ENCODE measurements at regions not wholly inside any gene's neighbourhood (a gene's known extent, or its start where the extent isn't known, plus 50 kb on each side); places are given as distances from the start of the nearest gene placed in this dataset.

DNA sequence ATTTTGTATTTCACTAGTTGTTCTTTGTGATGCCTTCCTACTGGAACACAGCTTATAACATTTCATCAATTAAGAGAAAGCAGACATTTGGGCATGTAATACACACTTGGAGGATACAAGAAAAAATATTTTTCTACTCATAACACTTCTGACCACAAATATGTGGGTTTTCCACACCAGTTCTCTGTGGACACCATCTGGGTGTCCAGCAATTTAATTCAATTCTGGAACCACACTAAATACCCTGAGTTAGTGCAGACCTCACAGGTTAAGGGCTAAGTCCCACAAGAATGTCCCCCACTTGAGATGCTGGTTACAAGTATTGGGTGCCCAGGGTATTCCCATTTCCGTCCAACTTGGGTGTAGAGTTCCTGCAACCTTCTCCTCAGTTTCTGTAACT, 91.1 kb upstream of the SKOR2 start:
- Mint-ChIP-seq H3K4me3 (no peak overlapping the region), H3K9me3 (no peaks in the 10 kb centered on the region), H3K36me3 (no peaks in the 10 kb centered on the region), H3K27ac (no peak overlapping the region), H3K4me1 (no peaks in the 10 kb centered on the region), H3K27me3 (peaks cover 1 to 3% of the 10 kb centered on the region in 2 donors)
- no peak overlapping the region for H3K4me3 ChIP-seq (ENCODE audit: control insufficient read depth in 1 of 2, extremely low read depth in 1 of 2, low read length in 1 of 2)
- DNase-seq (no peak), ATAC-seq (replicated peaks in 1 of 4) (no peak)
- WGBS (ENCODE audit: insufficient coverage): no CpG with 5 or more reads among the region's 1 CpG
- H3K27me3 ChIP-seq (replicated peaks in 1 of 2; ENCODE audit: control insufficient read depth in 2 of 2, extremely low read depth in 1 of 2, insufficient read depth in 2 of 2, low read length in 1 of 2): peaks cover 0 to under 1% of the 10 kb centered on the region in 2 experiments
- no peak overlapping the region for H3K27ac ChIP-seq (ENCODE audit: low read length)
- H3K9me3 ChIP-seq: no peaks in the 10 kb centered on the region
- POLR2A ChIA-PET: no interaction called here
- CTCF ChIA-PET: no interaction called here
- H3K36me3 ChIP-seq (ENCODE audit: control insufficient read depth in 2 of 2, extremely low read depth in 1 of 2, insufficient read depth in 1 of 2, low read length in 1 of 2): no peaks in the 10 kb centered on the region
- H3K4me1 ChIP-seq (ENCODE audit: control insufficient read depth in 1 of 2, extremely low read depth in 1 of 2, insufficient read depth in 2 of 2, low read length in 2 of 2): no peaks in the 10 kb centered on the region

DNA sequence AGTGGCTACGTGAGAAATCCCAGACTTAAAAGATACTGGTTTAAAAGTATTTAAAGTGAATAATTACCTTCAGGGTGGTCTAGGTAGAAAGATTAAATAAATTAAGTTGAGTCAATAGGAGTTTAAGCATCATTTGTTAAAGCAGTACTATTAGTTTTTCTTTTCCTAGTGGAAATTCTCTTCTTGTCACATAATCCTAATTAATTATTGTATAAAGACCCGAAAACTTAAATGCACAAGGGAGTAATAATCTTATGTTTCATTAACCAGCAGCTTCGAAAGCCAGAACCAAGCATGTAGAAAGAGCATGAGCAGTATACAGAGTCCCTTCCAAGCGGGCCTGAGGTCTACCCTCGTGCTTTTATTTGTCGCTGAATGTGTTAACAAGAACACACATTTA, 90.2 kb upstream of the SKOR2 start:
- no peaks in the 10 kb centered on the region for H3K9me3 Mint-ChIP-seq
- Histone ChIP-seq H3K36me3 (ENCODE audit: control insufficient read depth in 2 of 2, extremely low read depth in 1 of 2, insufficient read depth in 1 of 2, low read length in 1 of 2) (no peaks in the 10 kb centered on the region), H3K4me3 (ENCODE audit: control insufficient read depth in 1 of 2, extremely low read depth in 1 of 2, low read length in 1 of 2) (no peak overlapping the region), H3K9me3 (no peaks in the 10 kb centered on the region), H3K4me1 (ENCODE audit: control insufficient read depth in 1 of 2, extremely low read depth in 1 of 2, insufficient read depth in 2 of 2, low read length in 2 of 2) (no peaks in the 10 kb centered on the region), H3K27ac (ENCODE audit: low read length) (no peak overlapping the region), H3K27me3 (replicated peaks in 1 of 2; ENCODE audit: control insufficient read depth in 2 of 2, extremely low read depth in 1 of 2, insufficient read depth in 2 of 2, low read length in 1 of 2) (peaks cover 0 to 4% of the 10 kb centered on the region in 2 experiments)
- H3K27ac Mint-ChIP-seq: no peak overlapping the region
- CTCF ChIA-PET: no interaction called here
- DNase-seq: no peak
- 80% methylated on average over 1 of the region's 6 CpGs for WGBS (ENCODE audit: insufficient coverage)
- POLR2A ChIA-PET: no interaction called here
- no peak for ATAC-seq (replicated peaks in 1 of 4)
- H3K4me1 Mint-ChIP-seq: no peaks in the 10 kb centered on the region
- H3K4me3 Mint-ChIP-seq: no peak overlapping the region
- H3K27me3 Mint-ChIP-seq: peaks cover 1 to 8% of the 10 kb centered on the region in 2 donors
- H3K36me3 Mint-ChIP-seq: no peaks in the 10 kb centered on the region

DNA sequence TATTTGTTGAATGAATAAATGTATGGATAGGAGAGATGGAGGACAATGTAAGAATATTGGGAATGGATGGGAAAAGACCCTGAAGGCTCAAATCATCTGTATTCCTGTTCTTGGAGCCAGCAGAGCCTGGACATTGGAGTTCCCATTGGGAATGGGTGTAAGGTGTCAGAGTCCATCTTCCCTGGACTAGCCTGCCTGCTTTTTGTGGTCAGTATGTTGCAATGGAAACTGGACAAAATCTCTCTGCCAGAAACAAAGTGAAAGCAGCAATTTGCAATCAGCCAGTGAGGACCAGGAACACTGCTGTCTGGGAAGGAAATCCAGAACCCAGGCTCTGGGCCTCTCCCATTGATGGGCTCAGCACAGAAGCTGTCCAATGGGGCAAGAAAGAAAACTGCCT, 83.5 kb upstream of the SKOR2 start:
- DNase-seq (no peak), ATAC-seq (replicated peaks in 1 of 4) (no peak)
- H3K4me3 ChIP-seq (ENCODE audit: control insufficient read depth in 1 of 2, extremely low read depth in 1 of 2, low read length in 1 of 2): no peak overlapping the region
- Mint-ChIP-seq H3K27me3 (peaks cover 16 to 30% of the 10 kb centered on the region in 2 donors), H3K4me3 (no peak overlapping the region), H3K4me1 (no peaks in the 10 kb centered on the region), H3K36me3 (no peaks in the 10 kb centered on the region), H3K27ac (no peak overlapping the region), H3K9me3 (no peaks in the 10 kb centered on the region)
- H3K27ac ChIP-seq (ENCODE audit: low read length): no peak overlapping the region
- ChIA-PET POLR2A (no interaction called here), CTCF (no interaction called here)
- no peaks in the 10 kb centered on the region for H3K9me3 ChIP-seq
- H3K27me3 ChIP-seq (replicated peaks in 1 of 2; ENCODE audit: control insufficient read depth in 2 of 2, extremely low read depth in 1 of 2, insufficient read depth in 2 of 2, low read length in 1 of 2): peaks cover 0 to 9% of the 10 kb centered on the region in 2 experiments
- H3K36me3 ChIP-seq (ENCODE audit: control insufficient read depth in 2 of 2, extremely low read depth in 1 of 2, insufficient read depth in 1 of 2, low read length in 1 of 2): no peaks in the 10 kb centered on the region
- H3K4me1 ChIP-seq (ENCODE audit: control insufficient read depth in 1 of 2, extremely low read depth in 1 of 2, insufficient read depth in 2 of 2, low read length in 2 of 2): no peaks in the 10 kb centered on the region

DNA sequence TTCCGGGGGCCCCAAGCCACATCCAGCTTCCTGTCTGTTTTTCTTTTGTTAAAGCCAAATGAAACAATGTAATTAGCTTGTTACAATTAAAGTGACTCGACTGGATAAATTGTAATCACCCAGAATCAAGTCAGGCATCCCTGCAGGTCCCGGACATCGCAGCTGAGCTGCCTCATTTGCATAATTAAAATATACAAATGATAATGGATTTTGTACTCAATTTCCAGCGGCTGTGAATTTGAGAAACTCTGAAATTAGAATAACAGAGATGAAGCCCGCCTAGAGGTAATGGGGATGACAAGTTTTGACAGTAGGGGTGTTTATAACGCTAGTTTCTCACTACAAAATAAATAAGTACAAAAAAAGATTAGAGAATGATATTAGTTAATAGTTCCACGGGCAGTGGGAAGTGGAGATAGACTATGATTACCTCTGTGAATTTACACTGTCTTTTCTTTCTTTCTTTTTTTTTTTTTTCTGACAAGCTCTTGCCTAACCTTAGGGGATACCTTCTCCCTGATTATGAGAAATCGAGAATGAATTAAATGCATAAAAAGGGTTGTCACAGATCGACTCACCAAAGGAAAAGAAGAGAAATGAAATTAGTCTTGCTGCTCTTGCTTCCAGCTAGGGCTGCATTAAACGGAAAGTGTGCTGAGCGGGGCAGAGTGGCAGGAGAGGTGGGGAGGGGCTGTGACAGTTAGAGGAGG, 82.6 kb upstream of the SKOR2 start:
- DNase-seq (no peak), ATAC-seq (replicated peaks in 1 of 4) (no peak)
- H3K27ac ChIP-seq (ENCODE audit: low read length): no peak overlapping the region
- ChIA-PET POLR2A (no interaction called here), CTCF (no interaction called here)
- no peaks in the 10 kb centered on the region for H3K4me1 ChIP-seq (ENCODE audit: control insufficient read depth in 1 of 2, extremely low read depth in 1 of 2, insufficient read depth in 2 of 2, low read length in 2 of 2)
- H3K27me3 ChIP-seq (replicated peaks in 1 of 2; ENCODE audit: control insufficient read depth in 2 of 2, extremely low read depth in 1 of 2, insufficient read depth in 2 of 2, low read length in 1 of 2): peaks cover 0 to 9% of the 10 kb centered on the region in 2 experiments
- no peak overlapping the region for H3K4me3 Mint-ChIP-seq
- WGBS (ENCODE audit: insufficient coverage): 76% methylated on average over 5 of the region's 12 CpGs
- no peak overlapping the region for H3K4me3 ChIP-seq (ENCODE audit: control insufficient read depth in 1 of 2, extremely low read depth in 1 of 2, low read length in 1 of 2)
- H3K27ac Mint-ChIP-seq: no peak overlapping the region
- H3K4me1 Mint-ChIP-seq: no peaks in the 10 kb centered on the region
- no peaks in the 10 kb centered on the region for H3K9me3 ChIP-seq
- H3K9me3 Mint-ChIP-seq: no peaks in the 10 kb centered on the region
- no peaks in the 10 kb centered on the region for H3K36me3 Mint-ChIP-seq
- no peaks in the 10 kb centered on the region for H3K36me3 ChIP-seq (ENCODE audit: control insufficient read depth in 2 of 2, extremely low read depth in 1 of 2, insufficient read depth in 1 of 2, low read length in 1 of 2)
- peaks cover 16 to 35% of the 10 kb centered on the region in 2 donors for H3K27me3 Mint-ChIP-seq

DNA sequence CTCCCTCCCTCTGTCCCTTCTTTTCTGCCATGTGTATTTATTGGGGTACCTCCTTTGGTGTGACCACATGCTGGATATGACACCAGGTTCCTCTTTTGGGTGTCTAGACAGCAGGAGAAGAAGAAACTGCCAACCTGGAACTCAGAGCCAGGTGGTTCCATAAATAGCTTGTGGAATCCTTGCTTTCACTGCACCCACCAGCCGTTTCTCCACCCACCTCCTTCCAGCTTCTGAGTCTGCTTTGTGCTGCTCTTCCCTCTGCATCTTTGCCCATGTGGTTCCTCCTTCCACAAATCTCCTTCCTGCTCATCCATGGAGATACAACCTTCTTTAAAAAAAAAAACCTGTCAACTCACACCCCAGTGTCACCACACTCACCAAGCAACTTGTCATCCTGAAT, 80.2 kb upstream of the SKOR2 start:
- Mint-ChIP-seq H3K27me3 (peaks cover 21 to 26% of the 10 kb centered on the region in 2 donors), H3K4me3 (no peak overlapping the region), H3K4me1 (no peaks in the 10 kb centered on the region), H3K27ac (no peak overlapping the region), H3K36me3 (no peaks in the 10 kb centered on the region), H3K9me3 (no peaks in the 10 kb centered on the region)
- H3K4me3 ChIP-seq (ENCODE audit: control insufficient read depth in 1 of 2, extremely low read depth in 1 of 2, low read length in 1 of 2): no peak overlapping the region
- no peak overlapping the region for H3K27ac ChIP-seq (ENCODE audit: low read length)
- DNase-seq (no peak), ATAC-seq (replicated peaks in 1 of 4) (no peak)
- no peaks in the 10 kb centered on the region for H3K9me3 ChIP-seq
- 43% methylated on average over 1 of the region's 1 CpG for WGBS (ENCODE audit: insufficient coverage)
- ChIA-PET CTCF (no interaction called here), POLR2A (no interaction called here)
- H3K4me1 ChIP-seq (ENCODE audit: control insufficient read depth in 1 of 2, extremely low read depth in 1 of 2, insufficient read depth in 2 of 2, low read length in 2 of 2): no peaks in the 10 kb centered on the region
- H3K36me3 ChIP-seq (ENCODE audit: control insufficient read depth in 2 of 2, extremely low read depth in 1 of 2, insufficient read depth in 1 of 2, low read length in 1 of 2): no peaks in the 10 kb centered on the region
- H3K27me3 ChIP-seq (replicated peaks in 1 of 2; ENCODE audit: control insufficient read depth in 2 of 2, extremely low read depth in 1 of 2, insufficient read depth in 2 of 2, low read length in 1 of 2): peaks cover 0 to 9% of the 10 kb centered on the region in 2 experiments

DNA sequence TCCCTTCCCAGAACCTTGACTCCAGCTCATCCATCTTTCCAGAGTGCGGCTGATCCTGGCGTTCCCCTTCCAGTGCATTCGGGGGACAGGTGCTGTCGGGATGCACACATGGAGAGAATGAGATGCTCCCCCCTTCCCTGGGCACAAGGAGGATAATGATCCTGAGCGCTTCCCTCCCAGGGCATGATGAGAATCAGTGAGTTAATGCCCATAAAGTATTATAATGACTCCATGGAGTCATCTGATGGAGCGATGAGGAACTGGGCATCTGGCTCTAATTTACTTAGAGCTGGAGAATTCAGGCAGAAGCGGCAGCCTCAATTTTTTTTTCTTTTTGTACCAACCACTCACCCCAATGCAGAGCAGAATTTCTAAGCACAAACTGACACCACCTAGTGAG, 79.6 kb upstream of the SKOR2 start:
- no peak overlapping the region for H3K27ac ChIP-seq (ENCODE audit: low read length)
- H3K4me3 ChIP-seq (ENCODE audit: control insufficient read depth in 1 of 2, extremely low read depth in 1 of 2, low read length in 1 of 2): no peak overlapping the region
- peaks cover 21 to 26% of the 10 kb centered on the region in 2 donors for H3K27me3 Mint-ChIP-seq
- no peaks in the 10 kb centered on the region for H3K9me3 ChIP-seq
- no peaks in the 10 kb centered on the region for H3K4me1 Mint-ChIP-seq
- H3K4me1 ChIP-seq (ENCODE audit: control insufficient read depth in 1 of 2, extremely low read depth in 1 of 2, insufficient read depth in 2 of 2, low read length in 2 of 2): no peaks in the 10 kb centered on the region
- no peak overlapping the region for H3K4me3 Mint-ChIP-seq
- no peaks in the 10 kb centered on the region for H3K36me3 ChIP-seq (ENCODE audit: control insufficient read depth in 2 of 2, extremely low read depth in 1 of 2, insufficient read depth in 1 of 2, low read length in 1 of 2)
- ATAC-seq (replicated peaks in 1 of 4): no peak
- ChIA-PET CTCF (no interaction called here), POLR2A (no interaction called here)
- H3K27me3 ChIP-seq (replicated peaks in 1 of 2; ENCODE audit: control insufficient read depth in 2 of 2, extremely low read depth in 1 of 2, insufficient read depth in 2 of 2, low read length in 1 of 2): peaks cover 0 to 10% of the 10 kb centered on the region in 2 experiments
- 67% methylated on average over 1 of the region's 7 CpGs for WGBS (ENCODE audit: insufficient coverage)
- H3K27ac Mint-ChIP-seq: no peak overlapping the region
- H3K9me3 Mint-ChIP-seq: no peaks in the 10 kb centered on the region
- no peak for DNase-seq
- H3K36me3 Mint-ChIP-seq: no peaks in the 10 kb centered on the region

GRCh38 chr18:47323158-47323557, 71.7 kb upstream of the SKOR2 start:
- Mint-ChIP-seq H3K36me3 (no peaks in the 10 kb centered on the region), H3K4me3 (no peak overlapping the region), H3K27ac (no peak overlapping the region), H3K27me3 (peaks cover 4 to 8% of the 10 kb centered on the region in 2 donors), H3K4me1 (no peaks in the 10 kb centered on the region), H3K9me3 (no peaks in the 10 kb centered on the region)
- no peaks in the 10 kb centered on the region for H3K4me1 ChIP-seq (ENCODE audit: control insufficient read depth in 1 of 2, extremely low read depth in 1 of 2, insufficient read depth in 2 of 2, low read length in 2 of 2)
- DNase-seq: no peak
- CTCF ChIA-PET: no interaction called here
- no peaks in the 10 kb centered on the region for H3K36me3 ChIP-seq (ENCODE audit: control insufficient read depth in 2 of 2, extremely low read depth in 1 of 2, insufficient read depth in 1 of 2, low read length in 1 of 2)
- 62% methylated on average over 3 of the region's 3 CpGs for WGBS (ENCODE audit: insufficient coverage)
- no peak overlapping the region for H3K27ac ChIP-seq (ENCODE audit: low read length)
- H3K27me3 ChIP-seq (replicated peaks in 1 of 2; ENCODE audit: control insufficient read depth in 2 of 2, extremely low read depth in 1 of 2, insufficient read depth in 2 of 2, low read length in 1 of 2): peaks cover 2 to 11% of the 10 kb centered on the region in 2 experiments
- no peak for ATAC-seq (replicated peaks in 1 of 4)
- H3K4me3 ChIP-seq (ENCODE audit: control insufficient read depth in 1 of 2, extremely low read depth in 1 of 2, low read length in 1 of 2): no peak overlapping the region
- H3K9me3 ChIP-seq: no peaks in the 10 kb centered on the region
- POLR2A ChIA-PET: no interaction called here
